WTC11 (cell line): ENCODE measurements at regions not wholly inside any gene's neighbourhood (a gene's known extent, or its start where the extent isn't known, plus 50 kb on each side); places are given as distances from the start of the nearest gene placed in this dataset.

Experiments
- ATAC-seq: fragments of 200-7000 bp; cut with Tn5 transposase; 2 replicates; pipeline ENCODE4 v1.10.0; 2021; ENCODE audit warnings: mild to moderate bottlenecking, moderate library complexity
- CTCF ChIA-PET: fragments of 300-600 bp; sonication (Branson Sonifier 250); formaldehyde crosslinking; loops from one replicate; lab custom pipeline; 2021; ENCODE audit warnings: antibody characterized with exemption; lab: Charles Lee
- POLR2A ChIA-PET: fragments of 350-600 bp; sonication (Branson Sonifier 250); formaldehyde crosslinking; loops from one replicate; lab custom pipeline; 2021; ENCODE audit warnings: antibody characterized with exemption; lab: Charles Lee
- DNase-seq: peaks from one replicate; pipeline ENCODE4 v3.0.0; 2021; ENCODE audit warnings: low spot score
- H3K27ac Mint-ChIP-seq: 2 replicates; pipeline ENCODE4 v1.8.0; 2021; ENCODE audit warnings: mixed read lengths
- H3K27me3 Mint-ChIP-seq: 2 replicates; pipeline ENCODE4 v1.8.0; 2021; ENCODE audit warnings: low read depth, mild to moderate bottlenecking, moderate library complexity, mixed read lengths
- H3K36me3 Mint-ChIP-seq: 2 replicates; pipeline ENCODE4 v1.8.0; 2021; ENCODE audit warnings: mixed read lengths
- H3K4me1 Mint-ChIP-seq: 2 replicates; pipeline ENCODE4 v1.8.0; 2022; ENCODE audit warnings: mixed read lengths
- H3K4me3 Mint-ChIP-seq: 2 replicates; pipeline ENCODE4 v1.8.0; 2021; ENCODE audit warnings: mild to moderate bottlenecking, moderate library complexity, mixed read lengths
- H3K9me3 Mint-ChIP-seq: 2 replicates; pipeline ENCODE4 v1.8.0; 2021; ENCODE audit warnings: mixed read lengths
- ARID4B ChIP-seq: sonication (generic); formaldehyde crosslinking; IDR thresholded peaks from 2 replicates; pipeline ENCODE4 v1.8.0; 2023; ENCODE audit warnings: missing genetic modification reagents, mild to moderate bottlenecking, borderline replicate concordance
- ATF1 ChIP-seq: sonication (generic); formaldehyde crosslinking; IDR thresholded peaks from 2 replicates; pipeline ENCODE4 v1.8.1; 2023; ENCODE audit warnings: mild to moderate bottlenecking, moderate library complexity, missing genetic modification reagents
- ATF2 ChIP-seq: sonication (generic); formaldehyde crosslinking; IDR thresholded peaks from 2 replicates; pipeline ENCODE4 v1.8.1; 2022; ENCODE audit warnings: low read depth, missing genetic modification reagents, borderline replicate concordance
- CTCF ChIP-seq: fragments of 200-600 bp; IDR thresholded peaks from 2 replicates; pipeline ENCODE4 v1.8.0; 2022; ENCODE audit warnings: antibody characterized with exemption
- ETV6 ChIP-seq: sonication (generic); formaldehyde crosslinking; IDR thresholded peaks from 2 replicates; pipeline ENCODE4 v1.8.1; 2022; ENCODE audit warnings: mild to moderate bottlenecking, missing genetic modification reagents
- FOXK1 ChIP-seq: sonication (generic); formaldehyde crosslinking; IDR thresholded peaks from 2 replicates; pipeline ENCODE4 v1.8.0; 2022; ENCODE audit warnings: mild to moderate bottlenecking, moderate library complexity, missing genetic modification reagents
- GTF2I ChIP-seq: fragments of 250-450 bp; sonication (Bioruptor Pico); conservative IDR thresholded peaks from 2 replicates; pipeline ENCODE4 v1.4.0; 2021; ENCODE audit warnings: mild to moderate bottlenecking
- NR3C1 ChIP-seq: sonication (generic); formaldehyde crosslinking; conservative IDR thresholded peaks from 2 replicates; pipeline ENCODE4 v1.8.1; 2023; ENCODE audit warnings: low read depth, mild to moderate bottlenecking, missing genetic modification reagents
- OVOL2 ChIP-seq: fragments of 250-450 bp; sonication (Bioruptor Pico); IDR thresholded peaks from 2 replicates; pipeline ENCODE4 v1.9.0; 2021; ENCODE audit warnings: mild to moderate bottlenecking, borderline replicate concordance
- SMAD4 ChIP-seq: sonication (generic); formaldehyde crosslinking; IDR thresholded peaks from 2 replicates; pipeline ENCODE4 v1.8.0; 2022; ENCODE audit warnings: mild to moderate bottlenecking, missing genetic modification reagents
- SOX15 ChIP-seq: fragments of 250-450 bp; sonication (Bioruptor Pico); IDR thresholded peaks from 2 replicates; pipeline ENCODE4 v1.9.0; 2021; ENCODE audit warnings: mild to moderate bottlenecking
- USF1 ChIP-seq: sonication (generic); formaldehyde crosslinking; IDR thresholded peaks from 2 replicates; pipeline ENCODE4 v1.8.0; 2022; ENCODE audit warnings: mild to moderate bottlenecking, missing genetic modification reagents
- USF2 ChIP-seq: sonication (generic); formaldehyde crosslinking; IDR thresholded peaks from 2 replicates; pipeline ENCODE4 v1.8.1; 2023; ENCODE audit warnings: mild to moderate bottlenecking, missing genetic modification reagents, moderate library complexity
- ZNF121 ChIP-seq: sonication (generic); formaldehyde crosslinking; IDR thresholded peaks from 2 replicates; pipeline ENCODE4 v1.8.0; 2023; ENCODE audit warnings: missing genetic modification reagents
- ZNF317 ChIP-seq: sonication (generic); formaldehyde crosslinking; IDR thresholded peaks from 2 replicates; pipeline ENCODE4 v1.8.1; 2023; ENCODE audit warnings: low read depth, mild to moderate bottlenecking, moderate library complexity, missing genetic modification reagents, borderline replicate concordance

GRCh38 chr9:71583792-71584191 lies 184.5 kb downstream of the CEMIP2 start:
- H3K36me3 Mint-ChIP-seq, result no peaks in the 10 kb centered on the region
- no peaks in the 10 kb centered on the region; the same call in 1 of the 2 replicates for H3K27me3 Mint-ChIP-seq
- ChIA-PET POLR2A (no interaction called here), CTCF (no interaction called here)
- peak; percentile 50; the same call in 1 of the 2 replicates for ATAC-seq
- H3K9me3 Mint-ChIP-seq, result peaks cover 4% of the 10 kb centered on the region; the same call in 1 of the 2 replicates
- peaks cover 5% of the 10 kb centered on the region for H3K4me1 Mint-ChIP-seq
- no peak overlapping the region for H3K4me3 Mint-ChIP-seq
- DNase-seq, result no peak
- no peak for TF ChIP-seq ZNF121
- no peak for TF ChIP-seq ETV6 (CRISPR knock-in tag)
- TF ChIP-seq GTF2I (CRISPR knock-in tag), result no peak
- TF ChIP-seq SMAD4 (CRISPR knock-in tag), result no peak
- no peak for TF ChIP-seq USF1 (CRISPR knock-in tag)
- no peak for TF ChIP-seq NR3C1
- no peak for TF ChIP-seq ZNF317 (CRISPR knock-in tag)
- no peak for TF ChIP-seq ATF2 (CRISPR knock-in tag)
- no peak for TF ChIP-seq CTCF
- no peak overlapping the region for H3K27ac Mint-ChIP-seq

GRCh38 chr9:71582347-71582746 lies 186.0 kb downstream of the CEMIP2 start:
- ATAC-seq, result no peak
- H3K36me3 Mint-ChIP-seq, result no peaks in the 10 kb centered on the region

GRCh38 chr9:71581101-71581500 lies 187.2 kb downstream of the CEMIP2 start:
- ATAC-seq (no peak), DNase-seq (no peak)
- Mint-ChIP-seq H3K36me3 (no peaks in the 10 kb centered on the region), H3K27ac (no peak overlapping the region), H3K9me3 (no peaks in the 10 kb centered on the region), H3K4me3 (no peak overlapping the region), H3K4me1 (peaks cover 5% of the 10 kb centered on the region), H3K27me3 (no peaks in the 10 kb centered on the region; the same call in 1 of the 2 replicates)
- TF ChIP-seq ATF1 (CRISPR knock-in tag) (no peak), FOXK1 (CRISPR knock-in tag) (no peak), SOX15 (CRISPR knock-in tag) (no peak), ARID4B (CRISPR knock-in tag) (no peak), USF2 (CRISPR knock-in tag) (no peak)
- ChIA-PET POLR2A (no interaction called here), CTCF (interaction anchor here (1.3 kb wide), 1 partner anchor 225 kb away, joined by 3 read pairs; no protein-coding TSS in a partner anchor)

More at GRCh38 chr9:71582347-71582746, 186.0 kb downstream of the CEMIP2 start:
- H3K27ac Mint-ChIP-seq, result no peak overlapping the region
- H3K4me3 Mint-ChIP-seq, result no peak overlapping the region
- H3K27me3 Mint-ChIP-seq, result no peaks in the 10 kb centered on the region; the same call in 1 of the 2 replicates
- TF ChIP-seq OVOL2 (CRISPR knock-in tag), result no peak
- TF ChIP-seq, all 79 proteins: peak for 0
- DNase-seq, result no peak
- no peaks in the 10 kb centered on the region for H3K9me3 Mint-ChIP-seq
- CTCF ChIA-PET, result no interaction called here
- peaks cover 5% of the 10 kb centered on the region for H3K4me1 Mint-ChIP-seq
- POLR2A ChIA-PET, result no interaction called here
